DMS79 (cell line): ENCODE measurements at regions not wholly inside any gene's neighbourhood (a gene's known extent, or its start where the extent isn't known, plus 50 kb on each side); places are given as distances from the start of the nearest gene placed in this dataset.
"Not testable (repeated sequence)": the region's sequence is repeated elsewhere in the genome, so short reads cannot be mapped to it uniquely, and the experiment has no call there.

Experiments
- DNase-seq: peaks from one replicate; lab custom pipeline; 2025; lab: John Stamatoyannopoulos, UW

GRCh38 chr20:40073535-40074111 lies 615.4 kb downstream of the MAFB start:
- no peak for DNase-seq

- no peak for DNase-seq
These were observed 616.1 kb downstream of the MAFB start for GRCh38 chr20:40072907-40073306.

GRCh38 chr20:40056171-40056570 lies 632.9 kb downstream of the MAFB start:
- no peak for DNase-seq

GRCh38 chr20:40055711-40056110 lies 633.3 kb downstream of the MAFB start:
- no peak for DNase-seq

GRCh38 chr20:40054311-40054710 lies 634.7 kb downstream of the MAFB start:
- DNase-seq: no peak

GRCh38 chr20:40050596-40050995 lies 638.4 kb downstream of the MAFB start:
- DNase-seq: no peak

GRCh38 chr20:40049854-40050253 lies 639.2 kb downstream of the MAFB start:
- DNase-seq: no peak

- DNase-seq: no peak
These were observed 642.3 kb downstream of the MAFB start for GRCh38 chr20:40046703-40047102.

- DNase-seq: no peak
These were observed 651.5 kb downstream of the MAFB start for GRCh38 chr20:40037511-40037910.

- DNase-seq: no peak
These were observed 659.4 kb downstream of the MAFB start for GRCh38 chr20:40029589-40029988.

- no peak for DNase-seq
These were observed 669.5 kb downstream of the MAFB start for GRCh38 chr20:40019510-40019909.

- no peak for DNase-seq
These were observed 671.3 kb downstream of the MAFB start for GRCh38 chr20:40017765-40018164.

GRCh38 chr20:40016890-40017289 lies 672.1 kb downstream of the MAFB start:
- no peak for DNase-seq

- DNase-seq: no peak
These were observed 672.6 kb downstream of the MAFB start for GRCh38 chr20:40016392-40016791.

GRCh38 chr20:40012026-40012425 lies 677.0 kb downstream of the MAFB start:
- DNase-seq: not testable (repeated sequence)

- DNase-seq: no peak
These were observed 678.6 kb downstream of the MAFB start for GRCh38 chr20:40010483-40010882.

- no peak for DNase-seq
These were observed 679.5 kb downstream of the MAFB start for GRCh38 chr20:40009542-40009941.

GRCh38 chr20:40008177-40008576 lies 680.9 kb downstream of the MAFB start:
- no peak for DNase-seq

- no peak for DNase-seq
These were observed 682.7 kb downstream of the MAFB start for GRCh38 chr20:40006168-40006860.

GRCh38 chr20:40004092-40004491 lies 684.9 kb downstream of the MAFB start:
- not testable (repeated sequence) for DNase-seq

- DNase-seq: peak; percentile 37
These were observed 695.3 kb downstream of the MAFB start for GRCh38 chr20:39993742-39994141.

- no peak for DNase-seq
These were observed 698.3 kb downstream of the MAFB start for GRCh38 chr20:39990692-39991091.

GRCh38 chr20:39988991-39989390 lies 700.0 kb downstream of the MAFB start:
- DNase-seq: no peak
